VCaP (cell line): ENCODE measurements at regions not wholly inside any gene's neighbourhood (a gene's known extent, or its start where the extent isn't known, plus 50 kb on each side); places are given as distances from the start of the nearest gene placed in this dataset.

Experiments
- H3K27ac ChIP-seq: fragments of 450-650 bp; 2 replicates; pipeline ENCODE4 v1.5.1; 2017
- TF ChIP-seq, protein P1 (sequence below): fragments of 450-650 bp; conservative IDR thresholded peaks from 2 replicates; pipeline ENCODE4 v1.5.1; 2017; ENCODE audit warnings: mild to moderate bottlenecking, moderate library complexity

DNA sequence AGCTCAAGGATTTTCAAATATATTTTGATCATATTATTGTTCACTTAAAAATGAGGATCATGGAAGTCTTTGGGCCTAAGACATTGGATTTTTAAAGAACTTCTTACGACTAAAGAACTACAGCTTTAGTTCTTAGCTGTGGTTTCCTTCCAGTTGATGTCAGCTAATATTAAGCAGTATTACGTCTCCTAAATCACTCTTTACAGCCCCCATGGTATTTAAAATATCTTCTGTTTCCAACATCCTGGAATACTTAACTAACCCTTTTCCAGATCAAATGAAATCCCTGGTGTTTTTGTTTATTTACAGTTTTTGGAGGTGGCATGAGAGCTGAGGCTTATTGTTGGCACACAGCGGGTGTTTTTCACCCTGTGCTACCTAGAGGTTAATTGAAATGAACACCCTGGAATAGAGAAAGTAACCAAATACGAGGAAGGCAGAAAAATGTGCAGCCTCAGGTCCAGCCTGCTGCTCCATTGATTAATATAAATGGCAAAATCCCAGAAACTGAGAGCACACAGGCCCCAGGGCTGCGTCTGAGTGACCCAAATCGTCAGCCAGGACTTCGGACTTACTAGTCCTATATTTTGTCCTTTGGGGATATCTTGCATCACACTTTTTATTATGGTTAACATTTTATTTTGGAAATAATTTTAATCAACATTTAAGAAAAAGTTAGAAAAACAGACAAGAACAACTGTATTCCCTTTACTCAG lies 52.3 kb upstream of the ICE1 start:
- TF ChIP-seq, protein P1, sequence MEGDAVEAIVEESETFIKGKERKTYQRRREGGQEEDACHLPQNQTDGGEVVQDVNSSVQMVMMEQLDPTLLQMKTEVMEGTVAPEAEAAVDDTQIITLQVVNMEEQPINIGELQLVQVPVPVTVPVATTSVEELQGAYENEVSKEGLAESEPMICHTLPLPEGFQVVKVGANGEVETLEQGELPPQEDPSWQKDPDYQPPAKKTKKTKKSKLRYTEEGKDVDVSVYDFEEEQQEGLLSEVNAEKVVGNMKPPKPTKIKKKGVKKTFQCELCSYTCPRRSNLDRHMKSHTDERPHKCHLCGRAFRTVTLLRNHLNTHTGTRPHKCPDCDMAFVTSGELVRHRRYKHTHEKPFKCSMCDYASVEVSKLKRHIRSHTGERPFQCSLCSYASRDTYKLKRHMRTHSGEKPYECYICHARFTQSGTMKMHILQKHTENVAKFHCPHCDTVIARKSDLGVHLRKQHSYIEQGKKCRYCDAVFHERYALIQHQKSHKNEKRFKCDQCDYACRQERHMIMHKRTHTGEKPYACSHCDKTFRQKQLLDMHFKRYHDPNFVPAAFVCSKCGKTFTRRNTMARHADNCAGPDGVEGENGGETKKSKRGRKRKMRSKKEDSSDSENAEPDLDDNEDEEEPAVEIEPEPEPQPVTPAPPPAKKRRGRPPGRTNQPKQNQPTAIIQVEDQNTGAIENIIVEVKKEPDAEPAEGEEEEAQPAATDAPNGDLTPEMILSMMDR: no peak
- H3K27ac ChIP-seq: no peak overlapping the region

DNA sequence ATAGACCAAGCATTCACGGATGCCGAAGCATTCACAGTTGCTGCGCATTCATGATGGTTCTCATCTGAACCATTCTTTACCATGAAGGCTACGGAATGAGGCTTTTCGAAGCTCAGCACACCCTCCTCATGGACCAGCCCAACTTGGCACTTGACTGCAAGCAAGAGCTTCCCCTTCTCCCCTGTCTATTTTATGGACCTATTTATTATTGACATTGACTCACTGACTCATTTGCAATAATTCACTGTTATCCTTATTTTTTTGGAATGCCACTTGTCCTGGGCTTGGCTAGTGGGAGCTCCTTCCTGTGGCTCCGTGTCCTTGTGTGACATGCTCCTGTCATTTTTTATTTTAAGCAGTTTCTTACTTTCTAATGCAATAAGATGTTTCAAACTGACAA lies 51.5 kb upstream of the ICE1 start:
- TF ChIP-seq, protein P1: no peak

DNA sequence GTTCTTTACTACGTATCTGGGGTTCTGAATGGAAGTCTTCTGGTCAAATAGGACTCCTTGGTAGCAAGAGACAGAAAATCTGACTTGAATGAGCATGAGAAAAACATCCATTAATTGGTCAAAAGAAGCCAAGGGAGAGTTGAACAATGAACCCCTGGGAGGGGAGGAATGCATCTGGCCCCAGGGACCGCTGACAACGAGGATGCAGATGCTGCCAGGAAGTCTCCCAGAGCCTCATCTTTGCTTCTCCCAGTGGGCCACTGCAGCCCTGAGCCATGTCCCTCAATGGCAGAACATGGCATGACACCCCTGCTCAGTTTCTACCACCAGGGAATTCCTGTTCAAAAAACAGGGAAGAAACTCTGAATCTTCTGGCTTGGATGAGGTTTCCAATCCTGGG lies 50.5 kb upstream of the ICE1 start:
- TF ChIP-seq, protein P1: no peak
- H3K27ac ChIP-seq: peak overlapping the region; percentile 58

More for the DNA sequence above, 51.5 kb upstream of the ICE1 start:
- H3K27ac ChIP-seq: peak overlapping the region; percentile 58; the same call in 1 of the 2 replicates

DNA sequence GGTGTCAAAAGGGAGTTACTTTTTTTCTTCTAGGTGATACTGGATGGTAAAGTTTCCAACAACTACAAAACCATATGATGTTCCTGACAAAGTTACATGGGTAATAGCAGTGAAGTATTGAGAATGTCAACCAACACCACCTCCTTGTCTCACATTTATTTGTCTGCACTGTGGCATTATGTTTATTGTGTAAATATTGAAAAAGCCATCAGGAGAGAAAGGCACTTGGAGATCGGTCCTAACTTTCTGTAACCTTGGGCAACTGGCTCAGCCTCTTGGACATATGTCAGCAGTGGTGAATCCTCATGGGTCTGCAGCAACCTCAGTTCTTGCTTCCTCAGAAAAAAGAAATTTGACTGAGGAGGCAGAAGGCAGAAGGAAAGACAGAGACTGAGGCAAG lies 50.0 kb upstream of the ICE1 start:
- H3K27ac ChIP-seq: peak overlapping the region; percentile 58
- TF ChIP-seq, protein P1: no peak
